GM12872 (cell line): ENCODE measurements at regions not wholly inside any gene's neighbourhood (a gene's known extent, or its start where the extent isn't known, plus 50 kb on each side); places are given as distances from the start of the nearest gene placed in this dataset.

Experiments
- CTCF ChIP-seq: IDR thresholded peaks from 3 replicates; pipeline ENCODE4 v1.5.1; 2011; ENCODE audit warnings: low read depth, mild to moderate bottlenecking, low read length, moderate library complexity; ENCODE audit not compliant: insufficient read depth

DNA sequence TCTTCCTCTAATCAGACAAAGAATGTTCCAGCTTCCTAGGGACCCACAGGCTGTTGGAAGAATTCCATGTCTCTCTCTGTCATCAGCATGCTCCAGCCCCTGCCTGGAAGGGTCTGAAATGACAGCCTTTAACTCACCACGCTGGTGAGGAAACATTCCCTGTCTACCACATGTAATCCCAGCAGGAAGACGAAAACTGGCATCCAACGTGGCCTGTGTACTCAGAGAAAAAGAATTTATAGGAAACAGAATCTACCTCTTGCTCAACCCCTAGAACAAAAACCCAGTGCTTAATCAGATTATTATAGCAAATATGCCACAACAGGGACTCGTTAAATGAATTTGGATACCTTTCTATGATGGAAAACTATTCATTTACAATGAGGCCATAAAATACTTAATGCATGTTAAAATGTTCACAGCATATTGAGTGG, 147.3 kb upstream of the FOXF1 start:
- no peak for TF ChIP-seq CTCF

- no peak for TF ChIP-seq CTCF
Measured at GRCh38 chr16:86363836-86364618, 146.3 kb upstream of the FOXF1 start.

DNA sequence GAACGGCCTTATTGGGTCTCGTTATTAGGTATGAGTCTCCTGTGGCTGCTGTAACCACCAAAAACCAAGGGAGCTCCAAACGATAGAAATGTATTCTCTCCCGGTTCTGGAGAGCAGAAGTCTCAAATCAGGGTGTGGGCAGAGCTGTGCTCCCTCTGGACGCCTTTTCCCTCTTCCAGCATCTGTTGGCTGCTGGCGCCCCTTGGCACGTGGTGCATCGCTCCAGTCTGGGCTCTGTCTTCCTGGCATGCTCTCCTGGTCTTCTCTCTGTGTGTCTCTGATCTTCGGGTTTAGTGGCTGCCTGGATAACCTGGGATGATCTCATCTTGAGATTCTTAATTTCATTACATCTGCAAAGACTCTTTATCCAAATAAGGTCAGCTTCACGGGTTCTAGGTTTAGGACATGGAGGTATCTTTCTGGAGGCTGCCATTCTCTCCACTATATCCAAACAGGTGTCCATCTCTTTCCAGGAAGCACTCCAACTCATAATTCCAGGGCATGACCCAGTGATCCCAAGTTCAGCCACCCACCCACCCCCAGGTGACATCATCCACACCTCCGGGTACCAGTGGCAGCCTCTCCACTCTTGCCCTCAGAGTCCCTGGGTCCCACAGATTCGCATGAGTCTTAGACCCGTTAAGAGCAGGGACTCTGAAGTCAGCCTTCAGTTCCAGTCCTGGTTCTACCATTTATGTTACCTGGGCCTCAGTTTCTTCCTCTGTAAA, 145.5 kb upstream of the FOXF1 start:
- TF ChIP-seq CTCF: no peak

GRCh38 chr16:86365513-86366273, 144.6 kb upstream of the FOXF1 start:
- no peak for TF ChIP-seq CTCF

DNA sequence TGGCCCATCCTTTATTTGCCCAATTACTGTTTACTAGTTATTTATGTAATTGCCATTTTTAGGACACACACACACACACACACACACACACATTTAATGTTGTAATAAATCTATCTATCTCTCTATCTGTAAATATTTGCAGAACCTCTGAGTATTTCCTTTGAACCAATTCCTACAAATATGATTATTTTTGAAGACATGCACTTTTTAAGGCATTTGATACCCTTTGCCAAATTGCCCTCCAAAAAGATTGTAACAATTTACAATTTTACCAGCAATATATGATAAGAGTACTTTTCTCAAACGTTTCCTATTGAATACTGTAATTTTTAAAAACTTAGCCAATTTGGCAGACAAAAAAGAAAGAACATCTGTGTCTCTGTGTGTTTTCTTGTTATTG, 143.8 kb upstream of the FOXF1 start:
- TF ChIP-seq CTCF: no peak

DNA sequence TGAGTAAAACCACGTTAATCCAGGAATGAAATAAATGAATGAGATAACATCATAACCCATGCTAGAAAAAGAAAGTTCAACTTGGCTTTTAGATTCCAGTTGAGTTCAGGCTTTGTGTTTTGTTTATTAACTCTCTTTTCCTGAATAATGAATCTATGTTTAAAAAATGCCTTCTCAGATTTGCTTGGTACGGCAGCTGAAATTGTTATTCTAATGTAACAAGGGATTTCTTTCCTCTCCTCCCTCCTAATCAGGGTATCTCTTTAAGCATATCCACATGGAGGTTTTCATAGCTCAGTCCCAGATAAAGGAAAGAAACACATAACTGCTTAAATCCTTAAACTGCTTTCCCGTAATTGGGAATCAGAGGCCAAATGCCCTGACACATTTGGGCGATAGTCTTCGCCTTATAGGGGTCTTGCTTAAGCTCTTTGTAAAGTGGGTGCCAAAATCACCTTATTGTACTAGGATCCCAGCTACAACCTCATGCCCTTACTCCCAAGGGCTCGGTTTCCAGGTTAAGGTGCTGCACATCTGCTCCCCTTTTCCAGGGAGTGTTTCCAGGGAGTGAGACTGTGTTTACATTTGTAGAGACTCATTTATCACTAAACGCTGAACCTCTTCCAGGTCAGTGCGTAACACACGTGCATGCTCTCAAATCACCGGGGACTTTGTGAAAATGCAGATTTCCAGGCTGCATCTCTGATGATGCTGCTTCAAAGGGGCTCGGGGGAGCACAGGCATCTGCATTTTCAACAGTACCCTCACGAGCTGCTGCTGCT, 142.8 kb upstream of the FOXF1 start:
- no peak for TF ChIP-seq CTCF
